Mucosa of stomach (tissue), 1 donor: ENCODE measurements at regions not wholly inside any gene's neighbourhood (a gene's known extent, or its start where the extent isn't known, plus 50 kb on each side); places are given as distances from the start of the nearest gene placed in this dataset.
"Not testable (repeated sequence)": the region's sequence is repeated elsewhere in the genome, so short reads cannot be mapped to it uniquely, and the experiment has no call there.

Experiments used
- H3K27me3 ChIP-seq: one replicate; pipeline ENCODE4 v1.7.0; 2013; ENCODE audit warnings: mild to moderate bottlenecking, low read length; ENCODE audit not compliant: control insufficient read depth, insufficient read depth
- H3K36me3 ChIP-seq: one replicate; pipeline ENCODE4 v1.7.0; 2013; ENCODE audit warnings: low read length; ENCODE audit not compliant: control insufficient read depth, insufficient read depth
- H3K4me1 ChIP-seq: one replicate; pipeline ENCODE4 v1.7.0; 2013; ENCODE audit warnings: mild to moderate bottlenecking, low read length; ENCODE audit not compliant: control insufficient read depth, insufficient read depth
- H3K4me3 ChIP-seq: one replicate; pipeline ENCODE4 v1.7.0; 2013; ENCODE audit warnings: low read length
- H3K9ac ChIP-seq: one replicate; pipeline ENCODE4 v1.7.0; 2013; ENCODE audit warnings: mild to moderate bottlenecking, low read length, moderate library complexity
- H3K9me3 ChIP-seq: one replicate; pipeline ENCODE4 v1.7.0; 2013; ENCODE audit warnings: mild to moderate bottlenecking, low read length, moderate library complexity; ENCODE audit not compliant: control insufficient read depth
- donor health status: Pancreatic carcinoma.

- H3K4me1 ChIP-seq, H3K4me3 ChIP-seq, H3K9ac ChIP-seq, H3K9me3 ChIP-seq, H3K27me3 ChIP-seq, H3K36me3 ChIP-seq: not testable (repeated sequence)
These were observed 154.2 kb upstream of the DPH6 start for GRCh38 chr15:35700091-35700593.

GRCh38 chr15:35701402-35702046 is 155.6 kb upstream of the DPH6 start:
- H3K9ac ChIP-seq = no peak overlapping the region
- no peaks in the 10 kb centered on the region for H3K27me3 ChIP-seq
- H3K4me3 ChIP-seq = no peak overlapping the region
- H3K4me1 ChIP-seq = peaks cover 23% of the 10 kb centered on the region
- no peaks in the 10 kb centered on the region for H3K36me3 ChIP-seq
- H3K9me3 ChIP-seq = no peaks in the 10 kb centered on the region

- H3K27me3 ChIP-seq = no peaks in the 10 kb centered on the region
- no peak overlapping the region for H3K9ac ChIP-seq
- no peaks in the 10 kb centered on the region for H3K36me3 ChIP-seq
- no peak overlapping the region for H3K4me3 ChIP-seq
- peaks cover 18% of the 10 kb centered on the region for H3K4me1 ChIP-seq
- no peaks in the 10 kb centered on the region for H3K9me3 ChIP-seq
These were observed 157.1 kb upstream of the DPH6 start for GRCh38 chr15:35702946-35703495.

GRCh38 chr15:35705030-35705883 is 159.3 kb upstream of the DPH6 start:
- Histone ChIP-seq H3K4me3 (no peak overlapping the region), H3K9ac (no peak overlapping the region), H3K27me3 (no peaks in the 10 kb centered on the region), H3K36me3 (no peaks in the 10 kb centered on the region), H3K4me1 (peaks cover 17% of the 10 kb centered on the region), H3K9me3 (no peaks in the 10 kb centered on the region)

GRCh38 chr15:35705884-35706585 is 160.1 kb upstream of the DPH6 start:
- Histone ChIP-seq H3K4me1 (peaks cover 17% of the 10 kb centered on the region), H3K9ac (no peak overlapping the region), H3K27me3 (no peaks in the 10 kb centered on the region), H3K4me3 (no peak overlapping the region), H3K36me3 (no peaks in the 10 kb centered on the region), H3K9me3 (no peaks in the 10 kb centered on the region)

- Histone ChIP-seq H3K36me3 (no peaks in the 10 kb centered on the region), H3K9me3 (no peaks in the 10 kb centered on the region), H3K4me3 (no peak overlapping the region), H3K4me1 (peaks cover 6% of the 10 kb centered on the region), H3K9ac (no peak overlapping the region), H3K27me3 (no peaks in the 10 kb centered on the region)
These were observed 167.0 kb upstream of the DPH6 start for GRCh38 chr15:35712956-35713355.

- H3K9ac ChIP-seq = no peak overlapping the region
- H3K9me3 ChIP-seq = no peaks in the 10 kb centered on the region
- no peak overlapping the region for H3K4me3 ChIP-seq
- H3K4me1 ChIP-seq = peaks cover 6% of the 10 kb centered on the region
- H3K27me3 ChIP-seq = no peaks in the 10 kb centered on the region
- H3K36me3 ChIP-seq = no peaks in the 10 kb centered on the region
These were observed 167.8 kb upstream of the DPH6 start for GRCh38 chr15:35713733-35714132.

- Histone ChIP-seq H3K36me3 (no peaks in the 10 kb centered on the region), H3K27me3 (no peaks in the 10 kb centered on the region), H3K4me3 (no peak overlapping the region), H3K9ac (no peak overlapping the region), H3K4me1 (peaks cover 11% of the 10 kb centered on the region), H3K9me3 (no peaks in the 10 kb centered on the region)
These were observed 171.8 kb upstream of the DPH6 start for GRCh38 chr15:35717721-35718120.

GRCh38 chr15:35720019-35720418 is 174.1 kb upstream of the DPH6 start:
- H3K4me1 ChIP-seq = peaks cover 5% of the 10 kb centered on the region

GRCh38 chr15:35720984-35721383 is 175.0 kb upstream of the DPH6 start:
- Histone ChIP-seq H3K36me3 (no peaks in the 10 kb centered on the region), H3K4me1 (peaks cover 5% of the 10 kb centered on the region), H3K9ac (no peak overlapping the region), H3K9me3 (no peaks in the 10 kb centered on the region), H3K4me3 (no peak overlapping the region), H3K27me3 (no peaks in the 10 kb centered on the region)

More at GRCh38 chr15:35720019-35720418, 174.1 kb upstream of the DPH6 start:
- Histone ChIP-seq H3K4me3 (no peak overlapping the region), H3K9me3 (no peaks in the 10 kb centered on the region), H3K27me3 (no peaks in the 10 kb centered on the region), H3K36me3 (no peaks in the 10 kb centered on the region), H3K9ac (no peak overlapping the region)

GRCh38 chr15:35721751-35722150 is 175.8 kb upstream of the DPH6 start:
- no peak overlapping the region for H3K4me3 ChIP-seq
- peaks cover 5% of the 10 kb centered on the region for H3K4me1 ChIP-seq
- H3K36me3 ChIP-seq = no peaks in the 10 kb centered on the region
- H3K27me3 ChIP-seq = no peaks in the 10 kb centered on the region
- H3K9ac ChIP-seq = no peak overlapping the region
- no peaks in the 10 kb centered on the region for H3K9me3 ChIP-seq

GRCh38 chr15:35722501-35722900 is 176.5 kb upstream of the DPH6 start:
- Histone ChIP-seq H3K4me1 (peaks cover 5% of the 10 kb centered on the region), H3K4me3 (no peak overlapping the region), H3K36me3 (no peaks in the 10 kb centered on the region), H3K27me3 (no peaks in the 10 kb centered on the region), H3K9ac (no peak overlapping the region), H3K9me3 (no peaks in the 10 kb centered on the region)
